ENCODE measurements at regions not wholly inside any gene's neighbourhood (a gene's known extent, or its start where the extent isn't known, plus 50 kb on each side); places are given as distances from the start of the nearest gene placed in this dataset.

- TF ChIP-seq SP1 (IDR thresholded peaks at IDR 0.05; ENCODE audit: low read depth, low read length), result no peak
- no peak for TF ChIP-seq CTCF (IDR thresholded peaks at IDR 0.05; ENCODE audit: control extremely low read depth in 1 of 3, insufficient read depth in 1 of 3, low read depth in 1 of 3, low read length in 3 of 3)
- TF ChIP-seq POLR2A (IDR thresholded peaks at IDR 0.05; ENCODE audit: control extremely low read depth in 1 of 2, low read depth in 2 of 2, low read length in 2 of 2), result no peak
- TF ChIP-seq CHD7 (IDR thresholded peaks at IDR 0.05; ENCODE audit: insufficient replicate concordance, low read length), result no peak
- TF ChIP-seq USF2 (IDR thresholded peaks at IDR 0.05; ENCODE audit: low read length), result no peak
- TF ChIP-seq EZH2 (IDR thresholded peaks at IDR 0.05; ENCODE audit: low read depth, low read length, severe bottlenecking), result no peak
- TF ChIP-seq BACH1 (IDR thresholded peaks at IDR 0.05; ENCODE audit: low read length), result no peak
- no peak for TF ChIP-seq MAX (IDR thresholded peaks at IDR 0.05)
- TF ChIP-seq POLR2AphosphoS5 (IDR thresholded peaks at IDR 0.05; ENCODE audit: low read depth, low read length), result no peak
- no peak for TF ChIP-seq SRF (IDR thresholded peaks at IDR 0.05; ENCODE audit: low read depth, low read length)
- no peak for TF ChIP-seq RFX5 (IDR thresholded peaks at IDR 0.05; ENCODE audit: borderline replicate concordance, low read depth, low read length)
- no peak for TF ChIP-seq KDM5A (IDR thresholded peaks at IDR 0.05; ENCODE audit: low read length)
Measured at GRCh38 chr2:36137612-36138011, 218.0 kb upstream of the CRIM1 start.

Data from H1 (cell line).